AG10803 (cell line): ENCODE measurements at regions not wholly inside any gene's neighbourhood (a gene's known extent, or its start where the extent isn't known, plus 50 kb on each side); places are given as distances from the start of the nearest gene placed in this dataset.

ENCODE experiments used
- DNase-seq: peaks from one replicate; pipeline ENCODE4 v3.0.0; 2010; ENCODE audit warnings: low read depth
- H3K4me3 ChIP-seq: 2 replicates; pipeline ENCODE4 v1.5.1; 2011; ENCODE audit warnings: mild to moderate bottlenecking, low read length, control low read depth
- TF ChIP-seq, protein P1 (sequence below): conservative IDR thresholded peaks from 2 replicates; pipeline ENCODE4 v1.5.1; 2011; ENCODE audit warnings: mild to moderate bottlenecking, low read length, control low read depth, inconsistent platforms

DNA sequence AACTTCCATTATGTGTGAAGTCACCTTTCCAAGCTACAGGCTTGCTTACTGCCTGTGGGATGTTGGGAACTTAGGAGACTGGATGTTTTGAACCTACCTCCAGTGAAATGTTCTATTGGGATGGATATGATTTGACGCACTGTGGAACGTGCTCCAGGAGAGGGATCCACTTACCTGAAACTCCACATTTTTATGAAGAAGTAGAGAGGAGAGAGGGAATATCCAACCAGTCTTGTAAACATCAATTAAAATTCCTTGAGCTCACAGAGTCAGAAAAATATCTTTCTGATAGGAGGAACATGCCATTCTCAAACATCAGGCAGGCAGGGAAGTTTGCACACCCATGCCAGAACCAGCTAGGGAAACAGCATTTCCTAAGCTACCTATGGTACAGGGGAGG is 91.1 kb upstream of the MAOA start:
- no peak overlapping the region for H3K4me3 ChIP-seq
- TF ChIP-seq, protein P1, sequence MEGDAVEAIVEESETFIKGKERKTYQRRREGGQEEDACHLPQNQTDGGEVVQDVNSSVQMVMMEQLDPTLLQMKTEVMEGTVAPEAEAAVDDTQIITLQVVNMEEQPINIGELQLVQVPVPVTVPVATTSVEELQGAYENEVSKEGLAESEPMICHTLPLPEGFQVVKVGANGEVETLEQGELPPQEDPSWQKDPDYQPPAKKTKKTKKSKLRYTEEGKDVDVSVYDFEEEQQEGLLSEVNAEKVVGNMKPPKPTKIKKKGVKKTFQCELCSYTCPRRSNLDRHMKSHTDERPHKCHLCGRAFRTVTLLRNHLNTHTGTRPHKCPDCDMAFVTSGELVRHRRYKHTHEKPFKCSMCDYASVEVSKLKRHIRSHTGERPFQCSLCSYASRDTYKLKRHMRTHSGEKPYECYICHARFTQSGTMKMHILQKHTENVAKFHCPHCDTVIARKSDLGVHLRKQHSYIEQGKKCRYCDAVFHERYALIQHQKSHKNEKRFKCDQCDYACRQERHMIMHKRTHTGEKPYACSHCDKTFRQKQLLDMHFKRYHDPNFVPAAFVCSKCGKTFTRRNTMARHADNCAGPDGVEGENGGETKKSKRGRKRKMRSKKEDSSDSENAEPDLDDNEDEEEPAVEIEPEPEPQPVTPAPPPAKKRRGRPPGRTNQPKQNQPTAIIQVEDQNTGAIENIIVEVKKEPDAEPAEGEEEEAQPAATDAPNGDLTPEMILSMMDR, result no peak
- no peak for DNase-seq

GRCh38 chrX:43566170-43566569 is 89.9 kb upstream of the MAOA start:
- TF ChIP-seq, protein P1, result no peak
- H3K4me3 ChIP-seq, result no peak overlapping the region
- DNase-seq, result no peak

GRCh38 chrX:43573441-43574015 is 82.6 kb upstream of the MAOA start:
- no peak for DNase-seq

DNA sequence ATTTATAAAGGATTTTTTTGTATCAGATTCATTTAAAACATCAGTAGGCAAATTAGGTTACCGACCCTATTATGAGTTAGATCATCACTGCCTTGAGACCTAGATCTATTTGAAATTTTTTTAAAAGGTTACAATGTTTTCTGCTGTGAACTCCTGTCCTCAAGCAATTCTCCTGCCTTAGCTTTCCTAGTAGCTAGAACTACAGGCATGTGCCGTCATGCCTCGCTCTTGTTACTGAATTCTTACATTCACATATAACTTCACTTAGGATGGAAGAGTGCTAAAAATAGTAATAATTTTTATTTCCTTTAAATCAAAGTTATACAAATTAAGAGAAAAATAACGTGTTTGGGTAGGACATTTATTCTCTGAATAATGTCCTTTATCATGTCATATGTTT is 75.5 kb upstream of the MAOA start:
- H3K4me3 ChIP-seq, result no peak overlapping the region
- DNase-seq, result no peak
- TF ChIP-seq, protein P1, result no peak

More at GRCh38 chrX:43573441-43574015, 82.6 kb upstream of the MAOA start:
- H3K4me3 ChIP-seq, result no peak overlapping the region
- TF ChIP-seq, protein P1, result no peak

DNA sequence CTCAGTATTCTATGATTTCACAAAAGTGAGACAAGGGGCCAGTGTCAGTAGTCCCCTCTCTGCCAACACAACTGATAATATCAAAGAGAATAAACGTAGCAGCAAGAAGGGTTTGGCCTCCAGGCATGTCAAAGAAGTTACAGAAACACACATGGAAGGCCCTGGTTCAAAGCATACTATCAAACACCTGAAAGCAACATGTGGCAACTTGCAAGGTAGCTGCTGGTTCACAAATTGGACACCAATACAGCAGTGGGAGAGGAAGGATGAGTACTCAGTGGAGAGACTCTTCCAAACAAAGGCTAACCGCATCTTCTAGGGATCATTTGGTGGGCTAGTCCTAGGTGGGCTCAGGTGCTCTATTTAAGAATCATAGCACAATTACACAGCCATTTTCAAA is 74.9 kb upstream of the MAOA start:
- DNase-seq, result no peak
- TF ChIP-seq, protein P1, result no peak
- no peak overlapping the region for H3K4me3 ChIP-seq

DNA sequence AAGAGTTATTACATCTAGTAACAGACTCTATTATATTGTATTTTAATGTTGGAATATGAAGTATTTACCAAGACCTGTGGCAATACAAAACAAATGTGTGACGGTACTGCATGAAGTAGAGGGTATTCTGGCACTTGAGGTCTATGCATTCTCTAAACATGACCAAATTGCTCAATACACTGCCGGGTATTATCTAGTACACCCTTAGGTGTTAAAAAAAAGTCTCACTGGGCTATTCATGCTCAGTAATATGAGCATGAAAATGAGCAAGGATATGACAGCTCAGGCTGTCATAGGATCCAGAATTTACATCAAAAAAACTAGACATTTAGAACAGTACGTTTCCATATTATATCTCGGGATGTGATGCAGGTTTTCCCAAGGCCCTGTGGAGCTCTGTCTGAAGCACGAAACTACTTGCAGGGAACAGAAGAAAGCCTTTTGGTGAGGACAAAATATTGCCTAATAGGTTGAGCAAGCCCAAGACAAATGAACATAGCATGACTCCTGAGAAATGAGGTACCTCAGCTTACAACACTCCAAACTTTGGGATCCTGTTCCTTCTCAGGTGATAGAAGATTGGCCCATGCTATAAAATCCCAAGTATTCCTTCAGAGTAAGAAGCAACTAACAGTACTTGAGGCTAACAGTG is 74.1 kb upstream of the MAOA start:
- DNase-seq, result no peak
- TF ChIP-seq, protein P1, result no peak
- H3K4me3 ChIP-seq, result no peak overlapping the region

DNA sequence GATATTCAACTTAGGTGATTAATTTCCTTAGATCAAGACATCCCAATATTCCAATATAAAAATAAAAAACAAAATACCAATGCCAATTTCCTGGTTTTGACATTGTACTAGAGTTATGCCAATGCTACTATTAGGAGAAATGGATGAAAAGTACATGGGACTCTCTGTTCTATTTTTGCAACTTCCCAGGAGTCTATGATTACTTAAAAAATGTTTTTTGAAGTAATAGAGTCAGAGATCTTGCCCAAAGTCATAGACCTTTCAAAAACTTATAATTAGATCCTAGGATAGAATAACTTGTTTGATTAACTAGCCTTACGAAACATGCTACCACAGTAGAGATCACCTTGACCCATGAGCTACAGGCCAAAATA is 73.6 kb upstream of the MAOA start:
- no peak for DNase-seq
- H3K4me3 ChIP-seq, result no peak overlapping the region
- TF ChIP-seq, protein P1, result no peak
